HUES64 (cell line): ENCODE measurements at regions not wholly inside any gene's neighbourhood (a gene's known extent, or its start where the extent isn't known, plus 50 kb on each side); places are given as distances from the start of the nearest gene placed in this dataset.
"Not testable (repeated sequence)": the region's sequence is repeated elsewhere in the genome, so short reads cannot be mapped to it uniquely, and the experiment has no call there.

ENCODE experiments used
- H3K27ac ChIP-seq: 2 replicates; pipeline ENCODE4 v1.7.0; 2013; ENCODE audit warnings: low read depth, low read length, inconsistent platforms
- H3K27me3 ChIP-seq: 2 replicates; pipeline ENCODE4 v1.6.1; 2013; ENCODE audit warnings: mild to moderate bottlenecking, low read length; ENCODE audit not compliant: insufficient read depth
- H3K36me3 ChIP-seq: 2 replicates; pipeline ENCODE4 v1.6.1; 2013; ENCODE audit warnings: mild to moderate bottlenecking, low read length; ENCODE audit not compliant: insufficient read depth
- H3K4me1 ChIP-seq: 2 replicates; pipeline ENCODE4 v1.6.1; 2013; ENCODE audit warnings: mild to moderate bottlenecking, low read length, moderate library complexity; ENCODE audit not compliant: insufficient read depth
- H3K4me3 ChIP-seq: 2 replicates; pipeline ENCODE4 v1.5.1; 2013; ENCODE audit warnings: mild to moderate bottlenecking, low read length, moderate library complexity
- H3K9ac ChIP-seq: 2 replicates; pipeline ENCODE4 v1.6.1; 2013; ENCODE audit warnings: mild to moderate bottlenecking, low read depth, low read length
- H3K9me3 ChIP-seq: 2 replicates; pipeline ENCODE4 v1.6.1; 2013; ENCODE audit warnings: low read depth, low read length; ENCODE audit not compliant: insufficient read depth
- WGBS: fragments of 150-250, 120-280 bp; methylation state at CpG from one replicate; pipeline ENCODE4 v1.1.7; 2013; ENCODE audit warnings: missing lambda C conversion rate; 5-methylcytosine and 5-hydroxymethylcytosine counted together

DNA sequence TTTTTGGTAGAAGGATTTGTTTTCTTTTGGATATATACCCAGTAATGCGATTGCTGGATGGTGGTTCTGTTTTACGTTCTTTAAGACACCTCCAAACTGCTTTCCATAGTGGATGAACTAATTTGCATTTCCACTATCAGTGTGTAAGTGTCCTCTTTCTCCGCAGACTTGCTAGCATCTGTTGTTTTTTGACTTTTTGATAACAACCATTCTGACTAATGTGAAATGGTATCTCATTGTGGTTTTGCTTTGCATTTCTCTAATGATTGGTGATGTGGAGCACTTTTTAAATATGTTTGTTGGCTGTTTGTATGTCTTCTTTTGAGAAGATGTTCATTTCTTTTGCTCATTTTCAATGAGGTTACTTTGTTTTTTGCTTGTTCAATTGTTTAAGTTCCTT lies 260.9 kb upstream of the CWC22 start:
- peaks cover 7% of the 10 kb centered on the region; the same call in 1 of the 2 replicates for H3K9me3 ChIP-seq
- WGBS = 93% methylated on average over 3 of the region's 3 CpGs
- H3K27me3 ChIP-seq = no peaks in the 10 kb centered on the region

DNA sequence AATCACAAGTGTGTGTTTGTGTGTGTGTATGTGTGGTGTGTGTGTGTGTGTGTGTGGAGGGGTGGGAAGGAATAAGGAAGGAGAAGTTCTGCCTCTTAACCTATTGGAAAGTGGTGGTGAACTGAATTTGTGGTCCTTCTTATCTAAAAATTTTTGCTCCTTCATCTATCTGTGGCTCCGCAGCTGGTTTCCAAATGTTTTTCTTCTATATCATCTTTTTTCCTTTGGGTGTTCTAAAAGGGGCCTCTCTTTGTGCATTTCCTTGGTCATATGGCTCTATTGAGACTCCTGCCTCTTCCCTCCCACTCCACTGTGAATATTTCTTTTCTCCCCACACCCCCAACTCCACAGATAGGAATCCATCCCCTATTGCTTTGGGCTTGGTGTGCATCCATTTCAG lies 254.9 kb upstream of the CWC22 start:
- Histone ChIP-seq H3K27ac (no peak overlapping the region), H3K4me1 (no peaks in the 10 kb centered on the region), H3K4me3 (no peak overlapping the region), H3K9me3 (no peaks in the 10 kb centered on the region), H3K9ac (no peak overlapping the region), H3K27me3 (no peaks in the 10 kb centered on the region), H3K36me3 (no peaks in the 10 kb centered on the region)
- WGBS = 100% methylated on average over 1 of the region's 1 CpG

More for the DNA sequence above, 260.9 kb upstream of the CWC22 start:
- Histone ChIP-seq H3K36me3 (no peaks in the 10 kb centered on the region), H3K4me1 (no peaks in the 10 kb centered on the region), H3K27ac (no peak overlapping the region), H3K9ac (no peak overlapping the region), H3K4me3 (no peak overlapping the region)

DNA sequence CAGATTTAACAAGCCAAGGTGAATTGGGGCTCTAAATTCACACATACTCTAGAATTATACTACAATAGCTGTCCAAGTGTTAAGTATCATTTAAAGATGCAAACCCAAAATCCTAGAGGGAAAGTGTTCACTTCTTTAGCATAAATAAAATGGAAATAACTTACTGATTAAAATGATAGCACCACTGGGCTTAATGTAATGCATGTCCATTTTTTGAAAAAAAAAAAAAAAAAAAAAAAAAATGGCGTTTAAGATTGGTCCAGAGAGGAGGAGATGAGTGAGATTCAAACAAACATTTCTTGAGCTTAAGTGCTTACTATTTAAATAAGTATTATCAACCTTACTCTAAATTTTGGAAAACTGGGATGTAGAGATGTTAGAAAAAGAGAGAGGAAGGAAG lies 251.5 kb upstream of the CWC22 start:
- Histone ChIP-seq H3K4me3 (no peak overlapping the region), H3K27ac (no peak overlapping the region), H3K27me3 (no peaks in the 10 kb centered on the region), H3K9ac (no peak overlapping the region), H3K4me1 (no peaks in the 10 kb centered on the region), H3K9me3 (no peaks in the 10 kb centered on the region), H3K36me3 (no peaks in the 10 kb centered on the region)
- WGBS = no CpG with 5 or more reads among the region's 1 CpG

DNA sequence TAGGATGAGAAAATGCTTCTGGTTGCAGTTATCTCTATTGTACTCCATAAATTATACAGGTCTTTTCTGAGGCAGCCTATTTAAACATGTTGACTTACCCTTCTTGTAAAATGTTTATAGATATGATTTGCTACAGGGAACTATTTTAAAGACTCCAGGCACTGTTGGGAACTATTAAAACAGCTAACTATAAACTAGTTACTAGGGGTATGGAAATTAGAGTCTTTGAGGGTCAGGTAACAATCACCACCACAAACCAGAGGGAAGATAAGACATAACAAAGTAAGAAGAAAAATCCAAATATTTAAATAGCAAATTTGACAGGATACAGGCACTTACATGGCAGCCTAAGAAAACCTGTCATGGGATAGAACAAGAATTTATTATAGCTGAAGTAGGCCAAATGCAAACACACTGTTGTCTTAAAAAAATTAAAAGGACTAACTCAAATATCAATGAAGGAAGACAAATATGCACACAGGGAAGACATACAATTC lies 251.0 kb upstream of the CWC22 start:
- Histone ChIP-seq H3K4me1 (no peaks in the 10 kb centered on the region), H3K9ac (no peak overlapping the region), H3K4me3 (no peak overlapping the region), H3K27ac (no peak overlapping the region), H3K9me3 (no peaks in the 10 kb centered on the region), H3K36me3 (no peaks in the 10 kb centered on the region), H3K27me3 (no peaks in the 10 kb centered on the region)

DNA sequence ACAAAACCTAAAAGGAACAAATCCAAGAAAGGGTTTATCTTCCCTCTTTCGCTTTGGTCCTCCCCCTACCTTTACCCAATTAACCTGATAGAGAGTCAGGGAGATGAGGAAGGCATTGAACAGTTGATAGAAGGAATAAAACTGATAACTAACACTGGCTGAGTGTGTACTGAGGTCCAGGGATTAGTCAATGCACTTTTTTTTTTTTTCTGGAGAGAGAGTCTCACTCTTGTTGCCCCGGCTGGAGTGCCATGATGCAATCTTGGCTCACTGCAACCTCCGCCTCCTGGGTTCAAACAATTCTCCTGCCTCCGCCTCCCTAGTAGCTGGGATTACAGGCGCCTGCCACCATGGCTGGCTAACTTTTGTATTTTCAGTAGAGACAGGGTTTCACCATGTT lies 250.2 kb upstream of the CWC22 start:
- Histone ChIP-seq H3K4me3 (no peak overlapping the region), H3K9ac (no peak overlapping the region), H3K36me3 (no peaks in the 10 kb centered on the region), H3K9me3 (no peaks in the 10 kb centered on the region), H3K4me1 (no peaks in the 10 kb centered on the region), H3K27ac (no peak overlapping the region), H3K27me3 (no peaks in the 10 kb centered on the region)
- 72% methylated on average over 4 of the region's 5 CpGs for WGBS

DNA sequence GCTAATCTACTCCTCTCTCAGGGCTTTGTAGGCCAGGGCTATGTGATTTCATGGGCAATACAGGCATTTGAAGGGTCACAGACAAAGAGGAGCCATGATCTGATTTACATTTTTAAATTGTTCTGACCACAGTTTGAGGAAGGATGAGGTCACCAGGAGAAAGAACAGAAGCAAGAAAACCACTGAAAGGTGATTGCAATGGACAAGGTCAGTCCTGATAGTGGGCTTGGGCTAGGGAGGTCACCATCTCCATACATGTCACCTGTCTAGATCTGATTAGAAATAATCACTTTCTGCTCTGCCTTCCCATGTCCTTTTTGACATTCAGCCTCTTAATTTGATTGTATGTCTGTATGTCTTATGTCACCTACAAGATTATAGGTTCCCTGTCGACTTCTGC lies 248.9 kb upstream of the CWC22 start:
- WGBS = 93% methylated on average over 1 of the region's 1 CpG
- no peak overlapping the region for H3K27ac ChIP-seq
- H3K27me3 ChIP-seq = no peaks in the 10 kb centered on the region

GRCh38 chr2:180254872-180255271 lies 247.8 kb upstream of the CWC22 start:
- H3K9me3 ChIP-seq = no peaks in the 10 kb centered on the region
- H3K27me3 ChIP-seq = no peaks in the 10 kb centered on the region
- H3K4me3 ChIP-seq = no peak overlapping the region
- no peaks in the 10 kb centered on the region for H3K4me1 ChIP-seq
- 92% methylated on average over 1 of the region's 1 CpG for WGBS
- H3K9ac ChIP-seq = no peak overlapping the region
- no peaks in the 10 kb centered on the region for H3K36me3 ChIP-seq
- no peak overlapping the region for H3K27ac ChIP-seq

More for the DNA sequence above, 248.9 kb upstream of the CWC22 start:
- Histone ChIP-seq H3K36me3 (no peaks in the 10 kb centered on the region), H3K9ac (no peak overlapping the region), H3K4me1 (no peaks in the 10 kb centered on the region), H3K4me3 (no peak overlapping the region), H3K9me3 (no peaks in the 10 kb centered on the region)

DNA sequence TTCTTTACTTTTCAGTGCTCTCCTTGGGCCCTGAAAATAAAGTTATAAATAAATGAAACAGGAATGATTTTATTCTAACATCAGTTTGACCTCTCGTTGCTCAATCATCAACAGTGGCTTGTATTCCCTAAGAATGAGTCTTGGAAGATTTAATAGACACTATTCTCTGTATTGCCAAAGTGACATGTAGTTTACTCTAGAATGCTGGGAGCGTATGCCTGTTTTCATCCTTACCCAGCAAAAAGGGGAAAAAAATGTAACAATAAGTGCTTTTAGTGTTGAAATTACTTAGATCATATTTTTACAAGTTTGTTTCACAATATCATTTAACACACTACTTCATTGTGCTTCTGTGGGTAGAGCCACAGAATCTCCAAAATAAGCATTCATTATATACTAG lies 240.6 kb upstream of the CWC22 start:
- no peak overlapping the region for H3K27ac ChIP-seq
- no peaks in the 10 kb centered on the region for H3K4me1 ChIP-seq
- no peak overlapping the region for H3K4me3 ChIP-seq
- no peak overlapping the region for H3K9ac ChIP-seq
- H3K9me3 ChIP-seq = no peaks in the 10 kb centered on the region
- 86% methylated on average over 1 of the region's 2 CpGs for WGBS
- H3K27me3 ChIP-seq = no peaks in the 10 kb centered on the region
- H3K36me3 ChIP-seq = no peaks in the 10 kb centered on the region

GRCh38 chr2:180246268-180246667 lies 239.2 kb upstream of the CWC22 start:
- no peaks in the 10 kb centered on the region for H3K4me1 ChIP-seq
- H3K36me3 ChIP-seq = no peaks in the 10 kb centered on the region
- H3K27me3 ChIP-seq = no peaks in the 10 kb centered on the region
- no peaks in the 10 kb centered on the region for H3K9me3 ChIP-seq
- 96% methylated on average over 2 of the region's 2 CpGs for WGBS
- no peak overlapping the region for H3K4me3 ChIP-seq
- H3K27ac ChIP-seq = no peak overlapping the region
- H3K9ac ChIP-seq = no peak overlapping the region

DNA sequence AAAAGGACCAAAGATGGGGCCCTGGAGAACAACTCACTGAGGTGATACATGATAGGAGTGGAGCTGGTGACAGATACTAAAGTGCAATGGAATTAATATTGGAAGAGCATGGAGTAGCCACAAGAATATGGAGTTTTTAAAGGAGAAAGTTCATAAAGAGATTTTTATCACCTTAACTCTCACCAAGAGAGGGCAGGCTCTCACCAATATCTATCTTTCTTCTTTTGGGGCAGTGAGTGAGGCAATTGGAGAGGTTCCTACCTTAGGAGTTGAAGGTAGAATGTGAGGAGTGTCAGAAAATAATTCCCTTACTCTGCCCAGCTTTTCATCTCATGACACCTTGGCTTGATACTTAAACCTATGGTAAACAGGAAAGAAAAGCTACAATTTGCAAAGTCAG lies 233.7 kb upstream of the CWC22 start:
- Histone ChIP-seq H3K9ac (no peak overlapping the region), H3K4me3 (no peak overlapping the region), H3K9me3 (no peaks in the 10 kb centered on the region)

GRCh38 chr2:180238729-180239128 lies 231.6 kb upstream of the CWC22 start:
- no peak overlapping the region for H3K27ac ChIP-seq
- no peak overlapping the region for H3K9ac ChIP-seq
- WGBS = 92% methylated on average over 8 of the region's 8 CpGs
- no peaks in the 10 kb centered on the region for H3K27me3 ChIP-seq
- no peaks in the 10 kb centered on the region for H3K9me3 ChIP-seq
- no peaks in the 10 kb centered on the region for H3K36me3 ChIP-seq
- no peaks in the 10 kb centered on the region for H3K4me1 ChIP-seq
- no peak overlapping the region for H3K4me3 ChIP-seq

More for the DNA sequence above, 233.7 kb upstream of the CWC22 start:
- H3K4me1 ChIP-seq = no peaks in the 10 kb centered on the region
- H3K27ac ChIP-seq = no peak overlapping the region
- H3K27me3 ChIP-seq = no peaks in the 10 kb centered on the region
- no peaks in the 10 kb centered on the region for H3K36me3 ChIP-seq

DNA sequence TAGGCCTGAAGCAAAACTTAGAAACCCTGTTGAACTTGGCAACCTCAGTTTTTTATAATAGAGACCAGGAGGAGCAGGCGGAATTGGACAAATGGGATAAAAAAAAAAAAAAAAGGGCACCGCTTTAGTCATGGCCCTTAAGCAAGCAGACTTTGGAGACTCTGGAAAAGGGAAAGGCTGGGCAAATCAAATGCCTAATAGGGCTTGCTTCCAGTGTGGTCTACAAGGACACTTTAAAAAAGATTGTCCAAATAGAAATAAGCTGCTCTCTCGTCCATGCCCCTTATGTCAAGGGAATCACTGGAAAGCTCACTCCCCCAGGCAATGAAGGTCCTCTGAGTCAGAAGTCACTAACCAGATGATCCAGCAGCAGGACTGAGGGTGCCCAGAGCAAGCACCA lies 229.0 kb upstream of the CWC22 start:
- not testable (repeated sequence) for H3K9me3 ChIP-seq, H3K9ac ChIP-seq, H3K4me3 ChIP-seq, H3K36me3 ChIP-seq, H3K27me3 ChIP-seq, H3K4me1 ChIP-seq, H3K27ac ChIP-seq
- WGBS = 94% methylated on average over 3 of the region's 3 CpGs
